HG02970 (cell line): ENCODE measurements at regions not wholly inside any gene's neighbourhood (a gene's known extent, or its start where the extent isn't known, plus 50 kb on each side); places are given as distances from the start of the nearest gene placed in this dataset.

ENCODE experiments used
- ATAC-seq: cut with Tn5 transposase; IDR thresholded peaks from one replicate; pipeline ENCODE4 v1.9.1; 2021; ENCODE audit warnings: mild to moderate bottlenecking, moderate library complexity, moderate number of reproducible peaks; ENCODE audit not compliant: unreplicated experiment, low FRiP score

GRCh38 chr1:182297335-182297734 is 94.3 kb downstream of the GLUL start:
- ATAC-seq = no peak

GRCh38 chr1:182295697-182296096 is 95.9 kb downstream of the GLUL start:
- no peak for ATAC-seq

- ATAC-seq = no peak
These were observed 98.4 kb downstream of the GLUL start for GRCh38 chr1:182293119-182293589.

DNA sequence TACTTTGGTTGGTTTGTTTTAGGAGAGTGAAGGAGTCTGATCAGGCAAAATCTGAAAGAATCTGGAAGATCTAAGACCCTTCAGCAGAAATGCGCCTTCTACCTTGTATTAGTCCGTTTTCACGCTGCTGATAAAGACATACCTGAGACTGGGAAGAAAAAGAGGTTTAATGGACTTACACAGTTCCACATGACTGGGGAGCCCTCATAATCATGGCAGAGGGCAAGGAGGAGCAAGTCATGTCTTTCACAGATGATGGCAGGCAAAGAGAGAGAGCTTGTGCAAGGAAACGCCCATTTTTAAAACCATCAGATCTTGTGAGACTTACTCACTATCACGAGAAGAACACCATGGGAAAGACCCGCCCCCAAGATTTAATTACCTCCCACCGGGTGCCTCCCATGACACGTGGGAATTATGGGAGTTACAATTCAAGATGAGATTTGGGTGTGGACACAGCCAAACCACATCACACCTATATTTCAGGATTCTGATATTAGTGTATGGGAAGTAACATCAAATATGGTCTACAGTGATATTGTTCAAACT is 99.3 kb downstream of the GLUL start:
- no peak for ATAC-seq

- no peak for ATAC-seq
These were observed 99.9 kb downstream of the GLUL start for GRCh38 chr1:182291584-182292192.

DNA sequence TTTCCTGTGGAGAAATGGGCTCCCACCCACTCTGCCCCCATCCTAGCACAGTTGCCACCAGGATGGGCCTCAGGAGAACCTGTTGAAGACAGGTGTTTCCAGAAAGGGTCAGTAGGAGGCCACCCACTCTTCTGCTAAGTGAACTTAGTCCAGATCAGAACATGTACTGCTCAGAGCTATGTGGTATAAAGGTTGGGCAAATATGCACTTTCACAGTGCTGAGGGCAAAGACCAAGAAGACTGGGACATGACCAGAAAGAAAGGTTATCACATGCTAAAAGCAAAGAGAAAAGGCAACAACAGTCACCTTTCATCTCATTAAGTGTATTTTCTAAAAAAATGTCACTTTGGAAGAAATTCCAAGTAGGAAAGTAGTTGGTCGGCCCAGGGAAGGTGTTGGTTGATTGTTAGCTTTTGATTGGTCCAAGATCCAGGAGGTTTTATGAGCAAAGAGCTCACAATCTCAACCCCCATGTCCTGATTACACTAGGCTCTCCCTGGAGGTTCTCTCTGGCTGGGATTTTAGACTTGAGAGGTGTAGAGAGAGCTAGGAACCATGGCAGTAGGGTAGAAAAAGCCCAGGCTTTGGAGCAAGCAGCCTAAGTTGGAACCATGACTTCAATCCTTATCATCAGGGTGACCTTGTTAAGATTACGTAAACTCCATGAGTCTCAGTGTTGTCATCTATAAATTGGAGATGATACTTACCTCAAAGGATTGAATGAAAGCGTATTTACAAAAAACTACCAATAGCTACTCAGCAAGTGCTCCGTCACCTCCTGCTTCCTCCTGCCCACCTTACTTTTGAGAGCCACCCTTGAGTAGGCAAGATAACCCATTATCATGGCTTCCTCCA is 102.6 kb downstream of the GLUL start:
- ATAC-seq = no peak

DNA sequence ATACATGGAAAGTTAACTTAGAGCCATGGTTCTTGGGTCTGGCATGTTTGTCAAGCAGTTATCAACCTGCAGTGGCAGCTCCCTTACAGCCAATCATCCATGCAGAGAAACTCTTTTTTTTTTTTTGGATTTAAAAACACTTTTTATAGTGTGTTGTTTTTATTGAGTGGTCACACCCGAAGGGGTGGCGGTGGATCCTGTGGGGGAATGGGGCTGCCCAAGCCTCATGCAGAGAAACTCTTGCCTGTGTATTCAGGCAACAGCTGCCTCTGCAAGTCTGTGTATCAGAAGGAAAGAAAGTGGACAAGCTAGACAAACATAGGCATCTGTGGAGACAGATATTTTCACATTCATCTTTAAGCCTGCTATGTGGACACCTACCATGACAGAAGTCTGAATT is 104.8 kb downstream of the GLUL start:
- ATAC-seq = no peak

DNA sequence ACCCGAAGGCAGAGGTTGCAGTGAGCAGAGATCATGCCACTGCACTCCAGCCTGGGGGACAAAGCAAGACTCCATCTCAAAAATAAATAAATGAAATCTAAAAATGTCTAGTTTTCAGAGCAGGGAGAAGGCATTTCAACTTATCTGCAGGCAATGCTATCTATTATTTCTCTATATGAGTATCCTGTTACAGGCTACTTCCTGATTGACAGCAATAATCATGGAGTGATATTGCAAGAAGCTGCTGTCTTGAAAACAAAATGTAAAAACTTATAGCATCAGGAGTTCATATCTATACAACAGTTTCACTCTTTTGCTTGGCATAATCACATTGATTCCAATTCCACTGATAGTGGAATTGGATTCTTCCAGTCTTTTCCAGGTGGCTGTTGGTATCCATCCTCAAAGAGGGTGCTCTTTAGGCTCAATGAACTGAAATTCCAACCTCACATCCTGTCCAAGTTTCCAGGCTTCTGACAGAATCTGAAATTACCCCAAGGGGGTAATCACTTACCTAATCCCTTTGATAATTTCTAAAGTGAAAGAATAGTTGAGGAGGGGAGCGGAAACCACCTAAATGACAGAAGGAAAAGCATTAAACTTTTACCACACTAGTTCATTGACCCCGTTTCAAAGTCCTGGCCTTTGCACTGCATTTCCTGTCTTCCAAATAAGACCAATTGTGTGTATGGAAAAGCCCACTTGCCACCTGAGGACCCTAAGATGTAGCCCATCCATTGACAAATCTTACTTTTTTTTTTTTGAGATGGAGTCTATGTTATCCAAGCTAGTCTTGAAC is 107.6 kb downstream of the GLUL start:
- no peak for ATAC-seq

GRCh38 chr1:182281541-182281940 is 110.0 kb downstream of the GLUL start:
- no peak for ATAC-seq

- no peak for ATAC-seq
These were observed 111.1 kb downstream of the GLUL start for GRCh38 chr1:182280504-182280900.

DNA sequence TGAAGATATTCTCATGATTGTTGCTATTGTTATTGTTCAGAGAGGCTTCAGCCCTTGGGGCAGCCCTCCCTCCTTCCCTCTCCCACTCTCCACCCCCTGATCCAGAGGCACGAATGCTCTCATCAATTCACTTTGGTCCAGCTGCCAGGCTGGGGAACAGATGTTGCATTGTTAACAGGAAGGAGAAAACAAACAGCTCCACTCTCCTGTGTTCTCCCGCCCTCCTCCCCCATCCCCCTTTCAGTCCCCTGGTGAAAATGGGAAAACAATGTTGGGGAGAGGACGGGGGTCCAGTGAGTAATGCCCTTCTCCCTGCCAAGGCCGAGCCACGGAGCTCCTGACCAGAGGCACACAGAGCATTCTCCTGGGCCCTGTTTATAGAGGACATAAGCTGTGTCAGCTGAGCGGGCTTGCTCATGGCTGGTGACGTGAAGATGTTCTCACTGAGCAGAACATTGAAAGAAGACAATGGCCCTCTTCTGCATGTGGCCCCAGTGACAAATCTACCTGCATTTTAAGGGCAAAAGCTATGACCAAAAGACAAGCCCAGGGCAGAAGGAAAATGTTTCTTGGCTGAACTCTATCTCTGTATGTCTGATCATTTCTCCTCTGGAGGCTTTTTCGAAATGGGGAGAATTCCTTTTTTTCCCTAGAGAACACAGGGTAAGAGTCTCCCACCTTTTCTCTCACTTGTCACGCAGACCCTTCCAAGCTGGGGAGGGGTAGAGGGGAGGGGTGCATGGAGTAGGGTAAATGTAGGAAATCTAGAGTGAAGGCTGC is 111.7 kb downstream of the GLUL start:
- no peak for ATAC-seq

DNA sequence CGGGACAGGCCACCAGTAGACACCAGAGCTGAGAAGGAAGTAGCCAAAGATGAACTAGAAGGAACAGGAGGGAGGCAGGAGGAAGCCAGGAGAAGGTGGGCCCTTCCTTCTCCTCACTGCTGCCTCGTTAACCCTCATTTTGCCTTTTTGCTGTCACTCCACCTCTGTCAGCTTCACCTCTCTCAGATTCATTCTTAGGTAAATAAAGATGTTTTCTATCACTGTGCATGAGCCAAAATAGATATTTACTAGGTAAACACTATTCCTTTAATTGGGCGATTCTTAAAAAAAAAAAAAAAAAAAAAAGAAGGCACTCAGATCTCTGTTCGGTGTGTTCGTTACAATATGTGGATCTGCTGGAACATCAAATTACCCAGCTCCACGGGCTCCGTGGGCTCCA is 112.3 kb downstream of the GLUL start:
- ATAC-seq = no peak

- ATAC-seq = no peak
These were observed 113.2 kb downstream of the GLUL start for GRCh38 chr1:182278144-182279054.

DNA sequence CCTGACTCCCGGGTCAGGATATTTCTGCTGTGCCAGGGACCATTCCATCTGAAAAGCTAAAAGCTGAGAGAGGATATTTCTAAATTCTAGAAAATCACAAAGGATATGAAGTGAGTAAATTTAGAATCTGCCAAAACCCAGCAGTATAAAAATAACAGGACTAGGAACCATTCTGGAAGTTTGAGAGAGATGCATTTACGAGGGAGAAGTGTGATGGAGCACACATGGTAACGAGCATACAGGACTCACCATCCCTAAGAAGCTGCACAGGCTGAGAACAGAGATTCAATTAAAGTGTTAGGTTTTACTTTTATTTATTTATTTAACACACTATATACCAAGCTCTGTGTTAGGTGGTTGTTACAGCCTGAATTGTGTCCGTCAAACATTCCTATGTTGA is 116.3 kb downstream of the GLUL start:
- no peak for ATAC-seq

DNA sequence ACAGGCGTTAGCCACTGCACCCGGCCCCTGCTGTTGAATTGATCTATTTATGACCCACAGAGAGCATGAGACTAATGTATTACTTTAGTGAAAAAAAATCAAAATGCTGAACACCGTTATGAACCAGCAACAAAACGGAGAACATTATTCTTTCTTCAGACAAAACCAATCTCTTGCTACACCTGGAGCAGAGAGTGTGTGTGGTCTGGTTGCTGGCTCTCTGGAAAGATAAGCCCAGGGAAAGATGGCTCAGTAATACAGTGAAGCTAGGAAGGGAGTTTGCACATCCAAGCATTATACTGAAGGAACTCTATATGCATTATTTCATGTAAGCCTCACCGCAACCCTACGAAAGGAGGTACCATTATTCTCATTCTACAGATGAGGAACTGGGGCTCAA is 117.0 kb downstream of the GLUL start:
- ATAC-seq = no peak

GRCh38 chr1:182270731-182271130 is 120.9 kb downstream of the GLUL start:
- no peak for ATAC-seq

DNA sequence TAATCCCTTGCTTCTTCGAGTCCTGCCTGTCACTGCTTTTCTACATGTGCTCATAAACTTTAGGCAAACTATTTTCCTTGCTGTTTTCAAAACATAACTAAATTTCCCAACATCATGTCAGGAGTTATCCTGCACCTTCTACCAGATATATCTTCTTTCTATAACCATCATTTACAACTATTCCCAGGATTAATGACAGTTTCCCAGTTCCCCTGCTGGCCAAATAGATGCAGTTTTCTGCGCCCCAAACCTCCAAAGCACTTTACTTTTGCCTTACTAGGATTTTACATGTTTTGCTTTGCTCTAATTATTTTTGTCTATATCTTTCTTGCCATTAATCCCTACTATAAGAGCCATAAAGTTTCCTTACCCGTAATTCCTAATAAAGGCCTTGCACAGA is 122.5 kb downstream of the GLUL start:
- ATAC-seq = no peak

GRCh38 chr1:182268669-182269068 is 122.9 kb downstream of the GLUL start:
- no peak for ATAC-seq

DNA sequence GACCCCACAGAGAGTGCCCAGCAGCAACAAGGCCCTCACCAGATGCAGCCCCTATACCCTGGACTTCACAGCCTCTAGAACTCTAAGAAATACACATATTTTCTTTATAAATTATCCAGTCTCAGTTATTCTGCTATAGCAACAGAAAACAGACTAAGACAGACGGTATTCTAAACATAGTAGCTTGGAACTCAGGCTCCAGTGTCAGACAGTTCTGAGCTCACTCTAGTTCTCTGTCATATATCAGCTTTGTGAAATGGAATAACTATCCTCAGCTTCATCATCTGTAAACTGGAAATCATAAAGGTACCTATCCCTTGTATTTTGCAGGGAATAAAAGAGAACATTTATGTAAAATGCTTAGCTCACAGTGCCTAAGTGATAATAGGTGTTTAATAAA is 127.4 kb downstream of the GLUL start:
- no peak for ATAC-seq
